NCI-H1105 treated with DMSO at 0.1 percent for 48 hours (cell line): ENCODE measurements at regions not wholly inside any gene's neighbourhood (a gene's known extent, or its start where the extent isn't known, plus 50 kb on each side); places are given as distances from the start of the nearest gene placed in this dataset.
"Not testable (repeated sequence)": the region's sequence is repeated elsewhere in the genome, so short reads cannot be mapped to it uniquely, and the experiment has no call there.

ENCODE experiments used
- DNase-seq: peaks from one replicate; lab custom pipeline; 2025; lab: John Stamatoyannopoulos, UW

DNA sequence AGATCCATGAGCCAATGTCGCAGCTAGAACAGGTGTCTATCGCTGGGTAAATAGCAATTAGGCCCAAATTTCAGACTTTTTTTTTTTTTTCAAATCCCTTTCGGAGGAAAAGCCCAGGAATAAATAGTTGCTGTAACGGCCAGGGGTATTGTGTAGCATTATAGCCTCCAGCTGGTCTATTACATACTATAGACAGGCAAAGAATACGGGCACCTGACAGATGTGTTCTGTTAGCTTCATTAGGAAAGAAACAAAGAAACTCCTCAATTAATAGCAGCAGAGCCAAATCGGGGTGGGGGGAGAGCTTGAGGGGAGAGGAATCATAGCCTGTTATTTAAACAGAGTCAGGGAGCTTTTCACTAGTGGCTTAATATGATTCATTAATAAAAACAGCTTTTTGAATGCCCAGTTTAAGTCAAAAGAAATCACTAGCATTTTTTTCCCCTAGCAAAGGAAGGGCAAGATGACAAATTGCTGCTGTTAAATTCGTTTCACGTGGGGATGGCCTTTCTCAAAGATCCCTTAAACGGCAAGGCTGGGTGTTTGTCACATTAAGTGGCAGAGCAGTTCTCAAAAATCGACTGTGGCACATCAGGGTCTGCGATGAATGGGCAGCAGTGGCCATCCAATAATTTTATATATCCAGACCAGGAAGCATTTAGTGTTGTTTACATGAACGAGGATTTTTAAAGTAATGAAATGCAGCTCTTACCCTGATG, 139.4 kb downstream of the ID4 start:
- peak; percentile 99 for DNase-seq

DNA sequence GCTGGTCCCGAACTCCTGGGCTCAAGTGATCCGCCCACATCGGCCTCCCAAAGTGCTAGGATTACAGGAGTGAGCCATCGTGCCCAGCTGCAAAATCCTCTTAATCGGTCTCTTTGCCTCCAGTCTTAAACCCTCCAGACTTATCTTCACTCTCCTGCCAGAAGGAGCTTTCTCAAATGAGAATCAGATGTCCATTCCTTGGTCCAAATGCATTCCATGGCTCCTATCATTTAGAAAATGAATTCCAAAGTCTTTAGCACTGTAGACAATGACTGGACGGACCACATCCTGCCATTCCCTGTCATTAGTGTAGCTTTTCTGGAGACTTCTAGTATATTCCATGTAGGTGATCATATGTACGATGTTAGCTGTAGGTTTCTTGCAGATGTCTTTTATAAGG, 141.9 kb downstream of the ID4 start:
- no peak for DNase-seq

DNA sequence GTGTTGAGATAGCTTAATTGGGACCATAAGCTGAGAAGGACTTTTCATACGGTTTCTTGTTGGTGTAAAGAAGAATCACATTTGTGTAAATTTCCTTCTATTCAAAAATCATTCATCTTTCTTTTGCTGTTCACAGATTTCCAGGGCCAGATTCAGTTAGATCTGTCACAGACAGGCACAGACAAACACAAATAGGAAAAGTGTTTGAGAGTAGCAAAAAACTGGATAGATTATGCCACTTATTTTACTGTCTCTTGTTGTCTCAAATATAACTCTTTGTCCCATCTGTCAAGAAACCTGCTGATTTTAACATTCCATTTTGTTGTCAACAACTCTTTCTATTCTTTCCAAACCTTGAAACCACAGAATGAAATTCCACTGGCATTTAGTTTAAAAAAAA, 142.8 kb downstream of the ID4 start:
- DNase-seq: no peak

DNA sequence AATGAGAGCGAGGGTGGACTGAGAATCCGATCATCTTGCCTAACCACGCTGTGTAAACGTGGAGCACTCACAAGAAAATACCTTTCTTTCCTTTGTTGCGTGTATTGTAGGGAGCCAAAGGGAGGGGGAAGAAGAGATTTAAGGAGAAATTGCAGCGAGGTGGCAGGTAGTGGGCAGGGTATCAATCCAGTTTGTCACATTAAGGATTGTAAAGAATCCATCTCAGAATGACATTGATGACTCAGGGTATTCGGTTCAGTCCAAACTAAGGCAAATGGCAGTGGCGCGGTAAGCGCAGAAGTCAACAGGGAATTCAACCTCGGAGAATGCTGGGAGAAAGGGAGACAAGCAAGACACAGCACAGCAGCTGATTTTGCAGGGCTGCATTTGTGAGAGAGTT, 146.2 kb downstream of the ID4 start:
- DNase-seq: no peak

DNA sequence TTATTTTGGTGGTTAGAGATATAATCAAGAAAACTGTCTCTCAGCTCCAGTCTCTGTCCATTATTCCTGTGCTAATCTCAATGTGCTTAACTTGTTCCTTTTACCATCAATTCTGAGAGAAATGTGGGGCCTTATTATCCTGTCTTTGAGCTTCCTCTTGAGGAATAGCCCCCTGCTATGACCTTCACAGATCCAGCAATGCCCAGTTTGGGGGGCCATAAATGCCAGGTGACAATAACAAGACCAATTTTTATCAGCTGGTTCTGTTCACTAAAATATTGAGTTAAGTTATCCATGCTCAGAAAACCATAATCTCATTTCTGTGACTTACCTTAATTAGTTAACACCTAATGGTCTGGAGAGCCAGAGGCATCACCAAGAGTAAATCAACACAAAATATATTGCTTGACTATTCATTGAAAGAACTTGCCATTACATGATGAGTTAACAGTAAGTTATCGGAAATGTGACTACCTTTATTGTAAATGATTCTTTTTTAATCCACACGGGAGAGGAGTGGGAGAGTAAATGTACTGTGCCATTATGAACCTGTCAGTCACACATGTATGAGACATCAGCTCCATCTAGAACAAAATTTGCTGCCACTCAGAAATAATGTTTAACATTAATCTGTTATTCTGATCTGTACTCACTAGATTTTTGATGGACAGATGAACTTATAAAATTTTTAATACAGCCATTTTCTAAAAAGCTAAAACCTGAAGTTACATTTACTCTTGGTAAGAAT, 149.7 kb downstream of the ID4 start:
- DNase-seq: no peak

DNA sequence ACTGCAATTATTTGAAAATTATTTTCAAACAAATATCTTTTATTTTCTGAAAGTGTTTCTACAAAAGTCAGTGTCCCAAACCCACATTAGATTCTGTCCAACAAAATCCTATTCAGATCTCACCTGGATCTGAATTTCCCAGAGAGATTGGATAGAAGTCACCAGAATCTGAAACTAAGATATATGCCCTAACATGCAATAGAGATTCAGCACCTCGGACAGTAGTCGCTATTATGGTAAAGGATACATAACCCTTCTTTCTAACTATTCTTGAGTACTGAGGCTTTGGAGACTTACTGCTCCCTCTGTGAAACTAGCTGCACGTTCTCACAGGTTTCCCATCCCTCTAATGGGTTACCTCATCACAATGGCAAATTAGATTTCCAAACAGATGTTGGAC, 151.4 kb downstream of the ID4 start:
- DNase-seq: no peak

DNA sequence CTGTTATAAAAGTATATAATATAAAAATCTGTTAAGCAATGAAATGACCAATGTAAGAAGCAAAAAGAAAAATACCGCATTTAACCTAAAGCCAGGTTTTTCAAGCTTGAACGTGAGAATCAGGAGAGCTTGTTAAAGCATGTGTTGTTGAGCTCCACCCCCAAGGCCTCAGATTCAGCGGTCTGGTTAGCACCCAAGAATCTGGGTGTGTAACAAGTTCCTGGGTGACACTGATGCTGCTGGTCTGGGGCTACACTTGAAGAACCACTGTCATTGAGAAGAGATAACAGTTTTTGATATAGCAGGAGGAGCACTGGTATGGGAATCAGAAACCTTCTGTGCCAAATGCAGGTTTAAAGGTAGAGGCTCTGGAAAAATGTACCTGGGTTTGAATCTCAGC, 154.0 kb downstream of the ID4 start:
- DNase-seq: no peak

DNA sequence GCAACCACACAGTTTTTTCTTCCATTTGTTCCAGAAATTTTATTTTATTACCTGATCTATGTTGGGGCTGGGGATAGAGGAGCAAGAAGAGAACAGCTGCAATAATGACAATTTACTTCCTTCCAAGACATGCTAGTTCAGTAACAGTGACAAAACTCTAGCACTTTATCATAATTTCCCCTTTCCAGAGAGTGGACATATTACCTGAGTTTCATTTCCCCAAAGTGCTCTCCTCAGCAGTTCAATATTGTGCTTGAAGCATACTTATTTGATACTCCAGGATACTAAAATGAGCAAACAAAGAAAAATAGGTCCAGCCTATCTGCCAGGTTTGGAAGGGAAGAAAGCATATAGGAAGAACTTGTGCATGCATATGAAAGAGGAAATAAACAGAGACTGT, 157.7 kb downstream of the ID4 start:
- DNase-seq: no peak

DNA sequence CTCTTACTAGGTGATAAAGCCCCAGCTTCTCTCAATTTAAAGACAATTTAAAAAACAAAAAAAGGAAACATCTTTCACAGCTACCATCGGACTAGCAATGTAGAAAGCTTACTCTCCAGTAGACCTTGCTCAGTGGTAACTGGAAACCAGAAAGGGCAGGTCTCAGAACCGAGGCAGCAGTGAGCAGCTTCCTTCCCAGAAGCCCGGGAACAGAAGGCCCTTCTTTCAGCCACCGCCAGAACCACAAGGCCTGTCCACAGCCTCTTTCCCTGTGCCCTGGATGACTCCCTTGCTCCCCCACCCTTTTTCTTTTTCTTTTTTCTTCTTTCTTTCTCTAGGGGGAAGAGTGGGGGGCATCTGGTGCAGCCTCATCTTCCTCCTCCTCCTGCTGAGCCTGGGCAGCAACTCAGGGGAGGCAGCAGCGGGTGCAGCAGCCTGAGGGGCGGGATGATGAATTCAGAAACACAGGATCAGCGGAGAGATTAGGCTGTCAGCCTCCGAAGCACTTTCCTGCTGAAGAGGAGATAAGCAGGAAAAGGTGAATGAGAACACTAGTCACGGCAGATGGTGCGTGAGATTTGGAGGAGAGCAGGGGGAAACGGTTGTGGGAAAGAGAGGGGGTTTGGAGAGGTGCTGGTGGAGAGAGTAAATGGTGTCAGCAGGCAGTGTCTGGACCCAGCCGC, 158.5 kb downstream of the ID4 start:
- no peak for DNase-seq

DNA sequence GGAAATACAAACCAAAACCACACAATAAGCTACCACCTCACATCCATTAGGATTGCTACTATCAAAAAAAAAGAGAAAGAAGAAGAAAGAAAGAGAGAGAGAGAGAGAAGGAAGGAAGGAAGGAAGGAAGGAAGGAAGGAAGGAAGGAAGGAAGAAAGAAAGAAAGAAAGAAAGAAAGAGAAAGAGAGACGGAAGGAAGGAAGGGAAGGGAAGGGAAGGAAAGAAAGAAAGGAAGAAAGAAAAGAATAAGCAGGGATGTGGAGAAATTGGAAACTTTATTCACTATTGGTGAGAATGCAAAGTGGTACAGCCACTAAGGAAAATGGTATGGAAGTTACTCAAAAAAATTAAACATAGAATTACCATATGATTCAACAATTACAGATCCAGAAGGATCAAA, 159.9 kb downstream of the ID4 start:
- DNase-seq: no peak

DNA sequence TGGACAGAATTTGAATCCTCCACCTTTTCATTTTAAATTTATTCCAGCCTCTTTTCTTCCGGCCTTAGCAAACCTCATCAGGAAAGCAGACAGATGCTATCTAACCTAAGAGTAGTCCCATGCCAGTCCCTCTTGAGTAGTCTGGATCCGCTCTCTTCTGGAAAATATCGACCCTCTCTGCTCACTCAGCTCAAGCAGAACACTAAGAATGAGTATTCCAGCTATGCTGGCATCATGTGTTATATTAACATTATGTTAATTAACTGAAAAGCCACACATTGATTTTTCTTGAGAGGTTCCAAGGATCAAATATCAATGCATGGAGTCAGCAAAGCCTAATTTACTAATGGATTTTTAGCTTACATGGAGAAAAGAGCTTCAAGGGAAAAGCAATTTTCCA, 161.4 kb downstream of the ID4 start:
- DNase-seq: no peak

DNA sequence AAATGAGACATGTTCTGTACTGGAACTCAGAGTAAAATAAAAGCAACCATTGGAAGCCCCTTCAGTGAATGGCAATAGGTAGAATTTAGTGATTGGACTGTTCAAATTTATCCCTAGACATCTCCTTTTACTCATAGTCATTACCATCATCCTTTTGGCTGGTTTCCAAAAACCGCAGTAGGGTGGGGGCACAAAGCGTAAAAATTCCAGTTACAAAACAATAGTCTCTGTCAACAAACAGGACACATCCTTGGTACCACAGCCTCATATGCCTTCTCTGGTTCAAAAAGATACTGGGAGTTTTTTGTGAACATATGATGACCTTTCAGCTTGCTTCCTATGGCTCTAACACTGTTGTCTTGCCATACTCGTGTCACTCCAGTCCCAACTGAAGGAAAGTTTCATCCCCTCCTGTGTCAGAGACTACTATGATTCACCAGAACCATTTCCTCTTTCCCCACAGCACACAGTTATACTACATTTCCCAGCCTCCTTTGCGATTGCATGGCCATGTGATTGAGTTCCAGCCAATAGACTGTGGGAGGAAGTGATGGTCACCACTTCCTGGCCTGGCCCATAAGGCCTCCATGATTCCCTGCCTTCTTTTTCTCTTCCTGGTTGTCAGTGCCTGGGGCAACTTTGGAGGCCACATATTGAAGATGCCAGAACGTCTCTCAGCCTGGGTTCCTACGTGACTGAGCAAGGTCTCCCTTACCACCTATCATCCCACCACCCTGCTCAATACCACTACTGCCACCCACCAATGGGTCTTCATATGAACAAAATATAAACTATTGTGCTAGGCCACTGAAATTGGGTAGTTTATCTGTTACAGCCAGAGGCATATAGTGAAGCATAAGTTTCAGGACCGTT, 162.4 kb downstream of the ID4 start:
- no peak for DNase-seq

DNA sequence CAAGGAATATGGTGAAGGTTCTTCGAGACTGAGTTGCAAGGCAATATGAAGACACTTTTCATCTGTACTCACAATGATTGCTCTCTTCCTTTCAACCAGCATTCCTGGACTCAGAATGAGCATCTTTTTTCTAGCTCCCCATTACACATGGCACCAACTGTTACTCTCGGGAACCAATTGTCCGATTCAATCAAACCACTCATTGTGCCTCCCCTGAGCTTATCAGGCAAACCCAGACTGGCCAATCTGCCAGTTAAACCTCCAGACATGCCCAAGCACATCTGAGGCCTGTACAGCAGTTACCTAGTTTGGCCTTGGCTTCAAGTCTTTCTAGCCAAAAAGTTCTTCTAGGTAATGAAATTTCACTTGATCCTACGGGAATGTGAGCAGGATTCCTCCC, 164.1 kb downstream of the ID4 start:
- peak; percentile 74 for DNase-seq

DNA sequence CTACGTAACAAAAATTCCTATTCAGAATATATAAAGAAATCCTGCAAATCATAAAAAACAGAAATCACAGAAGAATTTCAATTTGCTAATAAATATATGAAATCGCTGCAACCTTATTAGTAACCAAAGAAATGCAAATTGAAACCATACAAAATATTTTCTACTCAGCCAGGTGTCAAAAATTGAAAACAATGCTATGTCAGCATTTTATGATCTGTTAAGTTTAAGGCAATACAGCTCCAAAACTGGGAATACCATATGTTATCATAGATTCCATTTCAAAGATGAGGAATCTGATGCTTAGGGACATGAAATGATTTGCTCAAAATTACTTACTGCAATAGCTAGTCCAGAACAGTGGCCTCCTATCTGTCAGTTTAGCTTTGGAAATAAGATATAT, 168.9 kb downstream of the ID4 start:
- no peak for DNase-seq

DNA sequence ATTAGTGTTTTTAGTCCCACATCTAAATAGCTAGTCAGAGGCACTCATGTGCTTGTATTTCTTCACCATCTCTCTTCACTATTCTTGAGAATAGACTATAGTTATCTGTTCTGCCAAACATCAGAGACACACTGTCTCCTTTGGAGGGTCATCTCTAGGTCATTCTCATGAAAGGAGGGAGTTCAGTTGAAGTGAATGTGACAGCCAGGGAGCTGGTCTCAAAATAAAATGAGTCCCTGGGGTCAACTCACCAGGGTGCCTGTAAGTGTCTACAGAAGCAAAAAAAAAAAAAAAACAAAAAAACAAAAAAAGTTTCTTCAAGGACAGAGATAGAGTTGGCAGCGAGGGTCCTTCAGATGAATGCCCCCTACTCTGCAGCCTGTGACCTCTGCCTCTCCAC, 171.0 kb downstream of the ID4 start:
- DNase-seq: no peak

DNA sequence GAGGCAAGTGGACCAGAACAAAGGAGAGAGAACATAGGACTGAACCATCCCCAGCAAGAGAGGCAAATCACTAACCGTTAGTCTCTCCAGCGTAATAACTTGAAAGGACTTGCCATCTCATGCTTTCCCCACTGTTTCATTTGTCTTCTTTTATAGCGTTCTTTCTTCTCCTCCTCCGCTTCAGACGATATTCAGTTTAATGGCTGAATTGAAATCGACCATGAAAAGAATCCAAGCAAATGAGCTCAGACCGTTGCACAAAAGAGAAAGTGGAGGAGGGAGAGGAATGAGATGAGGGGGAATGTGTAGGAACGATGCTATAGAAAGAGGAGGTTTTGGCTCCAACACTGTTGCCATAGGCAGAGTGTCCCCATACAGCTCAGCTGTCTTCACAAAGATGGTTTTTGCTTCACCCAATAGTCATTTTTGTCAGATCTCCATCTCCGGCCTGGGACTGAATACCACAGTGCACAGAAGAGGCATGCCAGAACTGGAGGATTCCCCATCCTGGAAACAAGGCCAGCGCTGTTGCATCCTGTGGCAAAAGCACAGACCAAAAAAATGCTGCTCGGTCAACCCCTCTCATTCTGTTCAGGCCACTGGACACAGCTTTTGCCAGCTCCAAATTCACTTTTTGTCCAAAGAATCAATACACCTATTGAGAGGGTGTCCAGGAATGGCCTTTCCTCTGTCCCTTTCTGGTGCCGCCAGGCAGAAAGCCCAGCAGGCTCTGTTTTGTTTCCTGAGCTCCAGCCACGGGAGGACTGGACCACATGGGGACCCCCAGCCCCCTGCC, 176.1 kb downstream of the ID4 start:
- DNase-seq: no peak

DNA sequence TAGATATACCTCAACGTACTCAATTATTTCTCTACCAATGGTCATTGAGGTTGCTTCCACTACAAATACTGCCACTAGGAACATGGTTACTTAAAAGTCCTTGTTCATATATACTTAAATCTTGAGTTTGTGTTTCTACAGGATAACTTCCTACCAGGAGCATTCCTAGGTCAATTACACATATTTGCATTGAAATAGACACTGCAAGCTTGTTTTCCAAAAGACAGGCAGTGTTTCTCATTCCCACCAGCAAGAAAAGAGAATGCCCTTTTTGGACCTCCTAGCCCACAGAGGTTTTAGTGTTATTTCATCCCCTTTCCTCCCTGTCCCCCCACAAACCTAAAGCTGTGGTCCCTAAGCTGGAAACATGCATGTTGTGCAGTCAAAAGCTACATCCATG, 177.3 kb downstream of the ID4 start:
- no peak for DNase-seq

DNA sequence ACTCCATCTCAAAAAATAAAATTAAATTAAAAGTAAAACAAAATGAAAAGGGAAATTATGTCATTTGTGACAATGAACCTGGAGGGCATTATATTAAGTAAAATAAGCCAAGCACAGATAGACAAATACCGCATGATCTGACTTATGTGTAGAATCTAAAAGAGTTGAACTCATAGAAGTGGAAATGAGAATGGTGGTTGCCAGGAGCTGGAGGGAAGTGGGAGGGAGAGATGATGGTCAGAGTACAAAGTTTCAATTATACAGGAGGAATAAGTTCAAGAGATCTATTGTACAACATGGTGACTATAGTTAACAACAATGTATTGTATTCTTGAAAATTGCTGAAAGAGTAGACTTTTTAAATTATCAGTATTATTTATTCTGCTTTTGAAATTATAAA, 183.4 kb downstream of the ID4 start:
- no peak for DNase-seq

DNA sequence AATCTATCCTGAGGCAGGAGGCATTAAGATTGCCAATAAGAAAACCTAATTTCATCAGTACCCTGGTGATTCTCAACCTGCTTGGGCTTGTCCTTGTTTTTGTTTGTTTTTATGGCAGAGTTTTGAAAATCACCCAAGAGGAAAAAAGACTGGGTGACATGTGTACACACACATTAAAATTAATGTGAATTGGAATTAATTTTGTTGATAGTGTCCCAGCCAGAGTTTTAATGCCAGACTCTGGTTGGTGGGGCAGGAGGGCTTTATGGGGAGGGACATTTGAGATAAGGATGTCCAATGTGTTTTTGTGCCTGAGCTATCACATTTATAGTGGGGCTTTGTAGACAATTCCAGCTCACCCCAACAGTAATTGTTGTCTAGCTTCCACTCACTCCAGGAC, 184.6 kb downstream of the ID4 start:
- peak; percentile 97 for DNase-seq

DNA sequence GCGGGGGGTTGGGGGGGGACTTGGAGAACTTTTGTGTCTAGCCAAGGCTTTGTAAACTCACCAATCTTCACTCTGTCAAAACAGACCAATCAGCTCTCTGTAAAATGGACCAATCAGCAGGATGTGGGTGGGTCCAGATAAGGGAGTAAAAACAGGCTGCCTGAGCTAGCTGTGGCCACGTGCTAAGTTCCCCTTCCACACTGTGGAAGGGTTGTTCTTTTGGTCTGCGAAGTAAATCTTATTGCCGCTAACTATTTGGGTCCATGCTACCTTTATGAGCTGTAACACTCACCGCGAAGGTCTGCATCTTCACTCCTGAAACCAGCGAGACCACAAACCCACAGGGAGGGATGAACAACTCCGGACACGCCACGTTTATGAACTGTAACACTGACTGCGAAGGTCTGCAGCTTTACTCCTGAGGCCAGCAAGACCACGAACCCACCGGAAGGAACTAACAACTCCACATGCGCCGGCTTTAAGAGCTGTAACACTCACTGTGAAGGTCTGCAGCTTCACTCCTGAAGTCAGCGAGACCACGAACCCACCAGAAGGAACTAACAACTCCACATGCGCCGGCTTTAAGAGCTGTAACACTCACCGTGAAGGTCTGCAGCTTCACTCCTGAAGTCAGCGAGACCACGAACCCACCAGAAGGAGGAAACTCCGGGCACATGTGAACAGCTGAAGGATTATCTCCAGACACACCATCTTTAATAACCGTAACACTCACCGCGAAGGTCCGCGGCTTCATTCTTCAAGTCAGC, 186.6 kb downstream of the ID4 start:
- DNase-seq: not testable (repeated sequence)

DNA sequence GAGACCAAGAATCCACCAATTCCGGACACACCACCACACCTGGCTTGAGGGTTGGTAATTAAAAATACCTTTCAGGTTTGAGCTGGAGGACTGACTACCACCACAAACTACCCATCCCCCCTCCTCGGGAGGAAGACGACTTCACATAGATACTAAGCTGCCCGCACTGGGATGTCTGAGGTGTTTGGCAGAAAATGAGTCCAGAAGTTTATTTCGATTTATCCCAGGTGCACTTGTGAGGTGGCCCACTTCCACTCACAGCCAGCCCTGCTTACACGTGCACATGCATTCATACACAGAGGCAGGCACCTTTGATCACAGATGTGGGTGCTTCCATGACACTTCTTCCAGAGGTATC, 187.1 kb downstream of the ID4 start:
- DNase-seq: no peak
